Upper lobe of left lung (tissue), 4 donors: ENCODE measurements at regions not wholly inside any gene's neighbourhood (a gene's known extent, or its start where the extent isn't known, plus 50 kb on each side); places are given as distances from the start of the nearest gene placed in this dataset.

Experiments used
- CTCF ChIP-seq, 6 experiments: fragments of 450-650 bp in 4 of 6; fragments of 200-600 bp in 2 of 6; sonication (generic) in 2 of 6; IDR thresholded peaks; one replicate each; pipeline ENCODE4 v1.5.1; 2016 to 2019; ENCODE audit warnings: antibody characterized with exemption in 6 of 6
- EP300 ChIP-seq, 4 donors: sonication (generic); formaldehyde crosslinking; IDR thresholded peaks; one replicate each; pipeline ENCODE4 v1.5.1; 2017; ENCODE audit warnings: antibody characterized with exemption in 4 of 4, control low read depth in 2 of 4
- POLR2A ChIP-seq, 4 donors: fragments of 450-650 bp; IDR thresholded peaks; one replicate each; pipeline ENCODE4 v1.5.1; 2016 to 2017; ENCODE audit warnings: antibody characterized with exemption in 4 of 4, mild to moderate bottlenecking in 2 of 4
- POLR2AphosphoS5 ChIP-seq, 2 donors: sonication (generic); formaldehyde crosslinking; IDR thresholded peaks; one replicate each; pipeline ENCODE4 v1.5.1; 2017; ENCODE audit warnings: antibody characterized with exemption in 2 of 2

- TF ChIP-seq CTCF (IDR thresholded peaks at IDR 0.05) (no peak), POLR2A (IDR thresholded peaks at IDR 0.05) (no peak), POLR2AphosphoS5 (IDR thresholded peaks at IDR 0.05) (no peak), EP300 (IDR thresholded peaks at IDR 0.05) (no peak)
Measured at GRCh38 chr3:30259730-30260129, 346.7 kb upstream of the TGFBR2 start.
